HG02884 (cell line): ENCODE measurements at regions not wholly inside any gene's neighbourhood (a gene's known extent, or its start where the extent isn't known, plus 50 kb on each side); places are given as distances from the start of the nearest gene placed in this dataset.

Experiments used
- ATAC-seq: cut with Tn5 transposase; IDR thresholded peaks from one replicate; pipeline ENCODE4 v1.9.1; 2021; ENCODE audit warnings: mild to moderate bottlenecking, moderate library complexity; ENCODE audit not compliant: unreplicated experiment

- ATAC-seq = no peak
These were observed 469.8 kb downstream of the ACTL7B start for GRCh38 chr9:108386032-108386431.

GRCh38 chr9:108383796-108384195, 472.0 kb downstream of the ACTL7B start:
- ATAC-seq = no peak

- no peak for ATAC-seq
These were observed 473.5 kb downstream of the ACTL7B start for GRCh38 chr9:108382310-108382709.

GRCh38 chr9:108377881-108378280, 477.9 kb downstream of the ACTL7B start:
- ATAC-seq = no peak

GRCh38 chr9:108377382-108377781, 478.4 kb downstream of the ACTL7B start:
- no peak for ATAC-seq

GRCh38 chr9:108376140-108376539, 479.6 kb downstream of the ACTL7B start:
- no peak for ATAC-seq

GRCh38 chr9:108374626-108375025, 481.2 kb downstream of the ACTL7B start:
- no peak for ATAC-seq

GRCh38 chr9:108367188-108367587, 488.6 kb downstream of the ACTL7B start:
- no peak for ATAC-seq

- no peak for ATAC-seq
These were observed 492.5 kb downstream of the ACTL7B start for GRCh38 chr9:108363311-108363710.

- ATAC-seq = no peak
These were observed 495.5 kb downstream of the ACTL7B start for GRCh38 chr9:108360304-108360703.

- no peak for ATAC-seq
These were observed 499.0 kb downstream of the ACTL7B start for GRCh38 chr9:108356806-108357205.

- ATAC-seq = no peak
These were observed 504.2 kb downstream of the ACTL7B start for GRCh38 chr9:108351571-108351970.

- ATAC-seq = no peak
These were observed 508.2 kb downstream of the ACTL7B start for GRCh38 chr9:108347463-108348188.

- no peak for ATAC-seq
These were observed 510.0 kb downstream of the ACTL7B start for GRCh38 chr9:108345826-108346225.

GRCh38 chr9:108339251-108339650, 516.5 kb downstream of the ACTL7B start:
- no peak for ATAC-seq

- no peak for ATAC-seq
These were observed 519.2 kb downstream of the ACTL7B start for GRCh38 chr9:108336575-108336974.

GRCh38 chr9:108333530-108333983, 522.2 kb downstream of the ACTL7B start:
- no peak for ATAC-seq

GRCh38 chr9:108331596-108331995, 524.2 kb downstream of the ACTL7B start:
- ATAC-seq = no peak

- no peak for ATAC-seq
These were observed 530.4 kb downstream of the ACTL7B start for GRCh38 chr9:108325406-108325805.

- no peak for ATAC-seq
These were observed 532.2 kb downstream of the ACTL7B start for GRCh38 chr9:108323615-108324014.

- no peak for ATAC-seq
These were observed 533.3 kb downstream of the ACTL7B start for GRCh38 chr9:108322326-108323098.

GRCh38 chr9:108316630-108317029, 539.2 kb downstream of the ACTL7B start:
- no peak for ATAC-seq
